ENCODE measurements at regions not wholly inside any gene's neighbourhood (a gene's known extent, or its start where the extent isn't known, plus 50 kb on each side); places are given as distances from the start of the nearest gene placed in this dataset.

DNA sequence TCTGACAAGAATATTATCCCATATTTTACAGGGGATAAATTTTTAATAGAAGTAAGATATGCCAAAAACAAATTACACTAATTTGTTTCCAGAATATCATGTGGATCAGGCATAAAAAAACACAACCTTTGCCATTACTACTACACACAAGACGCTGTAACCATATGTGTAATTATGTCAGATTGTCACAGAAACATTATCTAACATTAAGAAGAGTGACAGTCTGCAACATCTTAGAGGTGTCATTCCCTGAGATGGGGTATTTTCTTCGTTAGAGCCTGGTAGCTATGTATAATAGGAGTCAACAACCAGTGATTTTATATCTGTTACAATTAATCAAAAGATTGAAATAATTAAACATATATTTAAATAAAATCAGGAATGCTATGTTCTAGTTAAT is 518.9 kb downstream of the RERGL start:
- TF ChIP-seq POLR2A (IDR thresholded peaks at IDR 0.05) = no peak
- TF ChIP-seq, protein P1, sequence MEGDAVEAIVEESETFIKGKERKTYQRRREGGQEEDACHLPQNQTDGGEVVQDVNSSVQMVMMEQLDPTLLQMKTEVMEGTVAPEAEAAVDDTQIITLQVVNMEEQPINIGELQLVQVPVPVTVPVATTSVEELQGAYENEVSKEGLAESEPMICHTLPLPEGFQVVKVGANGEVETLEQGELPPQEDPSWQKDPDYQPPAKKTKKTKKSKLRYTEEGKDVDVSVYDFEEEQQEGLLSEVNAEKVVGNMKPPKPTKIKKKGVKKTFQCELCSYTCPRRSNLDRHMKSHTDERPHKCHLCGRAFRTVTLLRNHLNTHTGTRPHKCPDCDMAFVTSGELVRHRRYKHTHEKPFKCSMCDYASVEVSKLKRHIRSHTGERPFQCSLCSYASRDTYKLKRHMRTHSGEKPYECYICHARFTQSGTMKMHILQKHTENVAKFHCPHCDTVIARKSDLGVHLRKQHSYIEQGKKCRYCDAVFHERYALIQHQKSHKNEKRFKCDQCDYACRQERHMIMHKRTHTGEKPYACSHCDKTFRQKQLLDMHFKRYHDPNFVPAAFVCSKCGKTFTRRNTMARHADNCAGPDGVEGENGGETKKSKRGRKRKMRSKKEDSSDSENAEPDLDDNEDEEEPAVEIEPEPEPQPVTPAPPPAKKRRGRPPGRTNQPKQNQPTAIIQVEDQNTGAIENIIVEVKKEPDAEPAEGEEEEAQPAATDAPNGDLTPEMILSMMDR (IDR thresholded peaks at IDR 0.05 in 4 of 5, conservative IDR thresholded peaks at IDR 0.05 in 1 of 5) = no peak
